RKO (cell line): ENCODE measurements at regions not wholly inside any gene's neighbourhood (a gene's known extent, or its start where the extent isn't known, plus 50 kb on each side); places are given as distances from the start of the nearest gene placed in this dataset.
"Not testable (repeated sequence)": the region's sequence is repeated elsewhere in the genome, so short reads cannot be mapped to it uniquely, and the experiment has no call there.

Experiments
- DNase-seq: peaks from one replicate; pipeline ENCODE4 v3.0.0-alpha.2; 2016; ENCODE audit warnings: low spot score

GRCh38 chr4:160495356-160495755 is 1392.5 kb downstream of the RAPGEF2 start:
- no peak for DNase-seq

- DNase-seq: no peak
These were observed 1395.3 kb downstream of the RAPGEF2 start for GRCh38 chr4:160498211-160498610.

GRCh38 chr4:160505724-160506123 is 1402.8 kb downstream of the RAPGEF2 start:
- no peak for DNase-seq

GRCh38 chr4:160510928-160511327 is 1408.0 kb downstream of the RAPGEF2 start:
- DNase-seq: peak; percentile 71

- DNase-seq: no peak
These were observed 1411.2 kb downstream of the RAPGEF2 start for GRCh38 chr4:160514126-160514525.

GRCh38 chr4:160523231-160523630 is 1420.4 kb downstream of the RAPGEF2 start:
- no peak for DNase-seq

- no peak for DNase-seq
These were observed 1434.8 kb downstream of the RAPGEF2 start for GRCh38 chr4:160537681-160538080.

GRCh38 chr4:160546201-160546600 is 1443.3 kb downstream of the RAPGEF2 start:
- no peak for DNase-seq

GRCh38 chr4:160549951-160550519 is 1447.2 kb downstream of the RAPGEF2 start:
- not testable (repeated sequence) for DNase-seq

- DNase-seq: no peak
These were observed 1459.8 kb downstream of the RAPGEF2 start for GRCh38 chr4:160562661-160563060.

GRCh38 chr4:160563552-160564282 is 1460.8 kb downstream of the RAPGEF2 start:
- no peak for DNase-seq

- DNase-seq: no peak
These were observed 1464.8 kb downstream of the RAPGEF2 start for GRCh38 chr4:160567634-160568033.

GRCh38 chr4:160570271-160570670 is 1467.4 kb downstream of the RAPGEF2 start:
- DNase-seq: no peak

GRCh38 chr4:160574272-160574671 is 1471.4 kb downstream of the RAPGEF2 start:
- DNase-seq: not testable (repeated sequence)

GRCh38 chr4:160580581-160580980 is 1477.7 kb downstream of the RAPGEF2 start:
- no peak for DNase-seq

- DNase-seq: no peak
These were observed 1489.4 kb downstream of the RAPGEF2 start for GRCh38 chr4:160592258-160592657.

- no peak for DNase-seq
These were observed 1492.8 kb downstream of the RAPGEF2 start for GRCh38 chr4:160595646-160596045.

- no peak for DNase-seq
These were observed 1501.7 kb downstream of the RAPGEF2 start for GRCh38 chr4:160604541-160604940.

- no peak for DNase-seq
These were observed 1508.3 kb downstream of the RAPGEF2 start for GRCh38 chr4:160611181-160611580.

GRCh38 chr4:160631044-160631443 is 1528.2 kb downstream of the RAPGEF2 start:
- no peak for DNase-seq

GRCh38 chr4:160652790-160653189 is 1511.0 kb downstream of the FSTL5 start:
- DNase-seq: no peak

GRCh38 chr4:160675550-160675949 is 1488.2 kb downstream of the FSTL5 start:
- DNase-seq: no peak

GRCh38 chr4:160685729-160686128 is 1478.1 kb downstream of the FSTL5 start:
- DNase-seq: no peak

GRCh38 chr4:160701671-160702070 is 1462.1 kb downstream of the FSTL5 start:
- DNase-seq: no peak
